NCI-H446 treated with DMSO at 0.1 percent for 48 hours (cell line): ENCODE measurements at regions not wholly inside any gene's neighbourhood (a gene's known extent, or its start where the extent isn't known, plus 50 kb on each side); places are given as distances from the start of the nearest gene placed in this dataset.

Experiments used
- DNase-seq: peaks from one replicate; lab custom pipeline; 2025; lab: John Stamatoyannopoulos, UW

DNA sequence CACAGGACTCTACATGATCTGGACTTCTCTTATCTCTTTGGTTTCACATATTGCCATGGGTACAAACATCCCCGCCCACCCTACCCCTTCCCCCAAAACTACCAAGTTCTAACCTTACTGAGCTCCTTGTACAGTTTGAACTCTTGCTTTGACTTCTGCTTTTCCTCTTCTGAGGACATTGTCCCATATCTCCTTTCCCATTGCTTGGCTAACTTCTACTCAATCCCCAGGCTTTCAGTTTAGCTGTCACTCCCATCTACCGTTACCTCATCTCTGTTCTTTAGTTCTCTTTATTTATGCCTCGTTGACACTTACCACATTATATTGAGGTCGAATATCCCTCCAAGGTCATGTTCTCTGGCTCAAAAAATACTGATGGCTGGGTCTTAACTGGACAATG lies 393.5 kb upstream of the CADM1 start:
- no peak for DNase-seq

DNA sequence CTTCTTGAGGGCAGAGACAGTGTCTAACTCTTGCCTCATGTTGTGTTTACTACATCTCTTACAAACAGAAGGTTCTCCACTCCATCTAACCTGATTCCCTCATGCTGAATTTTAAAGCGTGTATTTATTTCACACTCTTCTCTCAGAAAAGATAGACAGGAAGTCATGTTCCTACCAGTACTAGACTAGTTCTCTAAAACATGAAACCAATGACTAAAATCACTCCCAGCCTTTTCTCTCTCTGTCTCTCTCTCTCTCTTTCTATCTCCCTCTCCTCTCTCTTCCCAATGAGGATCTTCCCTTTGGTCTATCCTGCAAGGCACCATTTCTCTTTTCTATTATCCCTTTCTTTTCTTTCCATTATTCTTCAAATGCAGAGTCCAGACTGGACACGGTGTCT lies 391.9 kb upstream of the CADM1 start:
- DNase-seq: no peak

DNA sequence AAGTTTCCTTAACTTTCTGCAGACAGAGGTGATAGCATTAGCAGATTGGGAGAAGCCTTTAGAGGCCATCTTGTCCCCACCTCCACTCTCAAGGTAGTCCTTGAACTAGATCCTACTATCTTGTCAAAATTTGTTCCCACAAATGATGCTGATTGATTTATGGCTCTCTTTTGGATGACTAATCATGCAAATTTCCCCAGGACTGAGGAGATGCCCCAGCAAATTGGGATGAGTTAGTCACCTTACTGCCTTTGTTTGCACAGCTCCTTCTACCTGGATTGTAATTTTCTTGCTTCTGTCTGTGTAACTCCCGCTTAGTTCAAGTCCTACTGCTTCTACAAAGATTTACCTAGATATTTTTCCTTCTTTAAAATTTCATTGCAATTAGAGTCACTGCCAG lies 391.4 kb upstream of the CADM1 start:
- no peak for DNase-seq

DNA sequence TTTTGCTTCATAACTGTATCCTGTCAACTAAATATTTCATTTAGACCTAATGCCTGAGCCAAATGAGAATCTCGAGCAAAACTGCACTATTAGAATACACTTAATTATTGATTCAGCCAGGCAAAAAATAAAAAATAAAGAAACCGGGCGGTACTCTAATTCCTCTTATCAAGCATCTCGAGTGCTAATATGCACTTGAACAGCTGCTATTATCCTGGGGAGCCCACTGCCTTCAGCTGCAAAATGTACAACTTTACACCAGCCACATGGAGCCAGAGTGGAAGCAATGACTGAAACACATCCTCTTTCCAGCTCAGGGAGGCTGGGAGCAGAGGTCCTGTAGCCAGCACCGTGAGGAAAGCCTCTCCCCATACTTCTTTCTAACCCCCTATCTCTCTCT lies 390.0 kb upstream of the CADM1 start:
- DNase-seq: no peak

DNA sequence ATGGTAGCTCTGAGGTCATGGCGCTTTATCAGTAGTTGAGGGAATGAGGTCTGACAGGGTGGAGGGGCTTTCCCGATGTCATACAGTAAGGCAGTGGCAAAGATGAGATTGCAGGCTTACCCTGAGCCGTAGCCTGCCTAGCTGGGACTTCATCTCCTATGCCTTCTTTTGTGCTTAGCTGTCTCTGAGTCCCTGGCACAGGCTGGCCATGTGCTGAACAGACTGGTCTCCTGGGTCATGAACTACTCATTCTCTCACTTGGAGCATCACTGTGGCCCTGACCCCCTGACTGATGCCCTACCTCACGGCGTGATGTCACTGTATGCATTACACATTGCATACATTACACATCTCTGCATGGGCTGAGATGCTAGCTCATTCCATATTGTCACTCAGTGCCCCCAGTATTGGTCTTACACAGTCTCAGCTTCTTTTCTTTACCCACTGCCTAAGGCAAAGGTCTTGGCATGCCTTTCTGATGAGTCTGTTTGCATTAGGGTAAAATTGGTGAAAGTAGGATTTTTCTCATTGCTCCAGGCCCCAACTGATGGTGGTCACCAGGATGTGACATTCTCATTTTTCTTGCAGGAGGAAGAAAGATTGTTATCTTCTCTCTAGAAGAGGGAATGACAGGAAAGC lies 389.4 kb upstream of the CADM1 start:
- DNase-seq: no peak

DNA sequence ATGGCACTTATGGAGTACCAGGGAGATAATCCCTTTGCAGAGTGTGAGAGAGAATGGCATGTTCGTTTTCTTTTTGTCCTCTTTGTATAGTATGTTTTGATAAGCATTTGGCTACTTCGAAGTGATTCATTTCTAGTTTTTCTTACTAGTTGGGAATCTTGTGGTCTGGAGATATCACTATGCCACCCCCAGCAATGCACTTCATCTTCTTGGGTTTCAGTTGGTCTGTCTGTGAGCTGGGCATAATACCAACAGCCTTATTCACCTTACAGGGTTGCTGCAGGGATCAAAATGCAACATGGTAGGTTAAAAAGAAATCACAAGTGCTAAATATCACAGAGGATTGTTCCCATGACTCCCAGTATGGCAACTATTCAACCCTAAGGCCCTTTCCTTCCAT lies 387.8 kb upstream of the CADM1 start:
- no peak for DNase-seq

DNA sequence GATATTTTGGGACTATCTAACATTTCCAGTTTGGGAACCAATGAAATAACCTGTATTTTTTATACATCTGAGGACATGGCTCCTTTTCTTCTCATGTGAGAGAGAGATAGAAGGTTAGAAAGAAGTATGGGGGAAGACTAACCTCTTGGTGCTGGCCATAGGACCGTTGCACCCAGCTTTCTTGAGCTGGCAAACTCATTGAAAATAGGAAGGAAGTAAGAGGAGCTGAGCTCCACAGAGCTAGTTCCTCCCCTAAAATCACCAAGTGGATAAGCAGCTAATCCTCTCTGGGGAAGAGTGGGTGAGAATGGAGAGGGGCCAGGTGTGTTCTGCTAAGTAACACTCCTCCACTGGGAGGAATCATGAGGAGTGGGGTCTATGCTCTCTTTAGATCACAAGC lies 387.4 kb upstream of the CADM1 start:
- DNase-seq: no peak

DNA sequence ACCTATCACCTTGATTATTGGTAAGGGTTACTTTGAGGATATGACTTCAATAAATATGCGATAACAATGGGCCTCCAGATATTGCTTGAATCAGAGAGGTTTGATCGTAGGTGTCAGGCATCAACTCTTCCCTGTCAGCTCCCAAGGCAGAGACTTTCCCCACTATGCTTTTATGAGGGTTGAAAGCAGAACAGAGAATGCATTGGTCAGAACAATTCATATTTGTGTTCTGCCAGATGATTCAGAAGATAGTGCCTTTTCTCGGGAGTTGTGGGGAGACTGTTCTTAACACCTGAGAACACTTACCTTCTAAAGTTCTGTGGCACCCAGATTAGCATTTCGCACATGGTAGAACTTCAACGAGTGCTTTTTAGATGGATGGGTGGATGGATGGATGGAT lies 386.3 kb upstream of the CADM1 start:
- DNase-seq: no peak

DNA sequence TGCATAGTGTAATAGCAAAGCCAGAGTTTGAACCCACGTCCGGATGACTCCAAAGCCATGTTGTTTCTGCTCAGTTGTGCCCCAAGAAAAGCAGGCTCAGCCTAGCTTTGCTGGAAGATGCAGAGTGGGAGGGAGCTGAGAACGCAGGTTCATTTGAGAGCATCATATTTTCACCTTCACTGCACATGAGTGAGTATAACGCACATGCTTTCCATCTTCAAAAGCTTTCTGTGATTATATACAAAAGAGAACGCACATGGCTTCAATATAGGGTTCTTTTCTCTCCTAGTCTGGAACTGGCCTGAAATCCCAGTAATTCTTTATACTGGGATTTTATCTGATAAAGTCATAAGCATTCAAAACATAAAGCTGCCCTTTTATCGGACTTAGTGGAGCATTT lies 385.5 kb upstream of the CADM1 start:
- DNase-seq: no peak

DNA sequence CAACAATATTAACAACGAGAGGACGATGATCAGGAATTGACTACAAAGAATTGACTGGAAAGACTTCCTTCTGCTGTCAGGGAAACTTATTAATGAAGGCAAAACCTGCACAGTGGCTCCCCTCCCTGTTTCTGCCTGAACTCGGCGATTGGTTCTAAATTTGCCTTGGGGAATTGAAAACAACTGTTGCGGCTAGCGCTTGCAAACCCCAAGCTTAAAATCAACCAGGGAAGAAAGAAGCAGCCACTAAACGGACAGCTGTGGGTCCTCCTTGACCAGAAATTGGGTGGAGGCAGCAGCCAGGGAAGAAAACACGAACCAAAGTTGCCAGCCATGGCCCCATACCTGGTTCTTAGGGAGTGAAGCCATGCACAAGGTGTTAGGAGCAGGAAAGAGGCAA lies 383.5 kb upstream of the CADM1 start:
- DNase-seq: no peak

DNA sequence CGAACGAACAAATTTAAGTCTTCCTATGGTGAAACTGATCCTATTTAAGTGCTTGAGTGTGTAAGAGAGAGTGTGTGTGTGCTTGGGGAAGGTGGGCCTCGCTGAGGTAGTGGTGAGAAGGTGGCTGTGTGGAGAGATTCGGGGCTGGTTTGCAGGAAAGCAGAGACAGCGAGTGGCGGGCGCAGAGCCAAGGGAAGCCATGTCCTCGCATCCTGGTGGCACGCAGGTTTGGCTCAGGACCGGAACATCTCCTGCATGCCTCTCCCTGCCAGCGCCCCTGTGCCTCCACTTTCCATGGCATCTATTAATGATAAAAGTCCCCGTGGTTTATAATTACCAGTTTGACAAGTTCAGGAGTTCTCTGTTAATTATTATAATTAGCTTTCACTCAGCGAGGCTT lies 383.1 kb upstream of the CADM1 start:
- no peak for DNase-seq

DNA sequence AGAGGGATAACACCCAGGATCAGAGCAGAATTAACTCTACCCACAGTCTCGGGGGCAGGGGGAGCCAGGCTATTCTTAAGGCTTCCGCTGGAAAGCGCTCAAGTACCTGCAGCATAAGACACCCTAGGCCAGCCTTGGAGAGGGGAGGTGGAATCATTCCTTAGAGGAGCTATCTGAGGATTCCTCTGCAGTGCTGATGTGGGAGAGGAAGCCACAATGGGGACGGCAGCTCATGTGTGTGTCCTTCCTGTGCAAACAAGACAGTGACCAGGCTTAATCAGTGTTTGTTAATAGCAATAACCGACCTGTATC lies 382.2 kb upstream of the CADM1 start:
- DNase-seq: no peak

DNA sequence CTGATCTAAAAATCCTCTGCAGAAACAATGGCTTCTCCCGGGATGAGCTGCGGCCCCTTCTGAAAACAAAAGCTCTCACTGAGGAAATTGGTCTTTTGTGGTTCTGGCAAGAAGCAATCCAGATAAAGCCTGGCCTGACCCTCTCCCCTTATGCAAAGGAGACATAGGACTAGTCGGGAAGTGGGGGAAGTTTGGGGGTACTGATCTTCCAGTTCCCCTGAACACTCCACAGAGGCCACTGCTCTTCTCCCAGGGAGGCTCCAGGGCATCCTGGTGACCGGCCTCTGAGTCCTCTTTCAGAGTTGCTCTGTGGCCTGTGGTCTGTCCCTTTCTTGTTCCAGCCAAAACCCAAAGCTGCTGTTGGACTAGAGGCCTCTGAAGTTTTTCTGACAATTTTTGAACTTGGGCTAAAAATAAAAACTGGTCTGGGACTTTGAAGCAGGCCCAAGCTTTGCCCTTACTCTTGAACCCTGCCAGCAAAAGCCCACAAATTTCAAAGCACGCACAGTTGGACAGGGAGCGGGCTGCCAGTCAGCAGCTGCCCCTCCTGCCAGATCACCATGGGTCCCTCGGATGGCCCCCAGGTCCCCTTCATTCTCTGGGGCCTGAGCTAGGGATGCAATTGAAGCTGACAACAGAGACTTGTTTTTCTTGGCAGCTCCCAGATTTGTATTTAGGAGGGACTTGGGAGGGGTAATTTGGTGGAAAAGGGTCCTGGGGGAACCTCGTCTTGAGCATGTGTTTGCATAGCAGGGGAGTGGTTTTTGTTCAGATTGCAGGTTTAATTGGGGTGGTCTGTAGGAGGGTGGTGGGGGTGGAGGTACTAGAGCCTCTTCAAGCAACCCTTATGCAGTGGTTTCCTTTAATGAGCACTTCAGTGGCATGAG lies 381.6 kb upstream of the CADM1 start:
- no peak for DNase-seq

DNA sequence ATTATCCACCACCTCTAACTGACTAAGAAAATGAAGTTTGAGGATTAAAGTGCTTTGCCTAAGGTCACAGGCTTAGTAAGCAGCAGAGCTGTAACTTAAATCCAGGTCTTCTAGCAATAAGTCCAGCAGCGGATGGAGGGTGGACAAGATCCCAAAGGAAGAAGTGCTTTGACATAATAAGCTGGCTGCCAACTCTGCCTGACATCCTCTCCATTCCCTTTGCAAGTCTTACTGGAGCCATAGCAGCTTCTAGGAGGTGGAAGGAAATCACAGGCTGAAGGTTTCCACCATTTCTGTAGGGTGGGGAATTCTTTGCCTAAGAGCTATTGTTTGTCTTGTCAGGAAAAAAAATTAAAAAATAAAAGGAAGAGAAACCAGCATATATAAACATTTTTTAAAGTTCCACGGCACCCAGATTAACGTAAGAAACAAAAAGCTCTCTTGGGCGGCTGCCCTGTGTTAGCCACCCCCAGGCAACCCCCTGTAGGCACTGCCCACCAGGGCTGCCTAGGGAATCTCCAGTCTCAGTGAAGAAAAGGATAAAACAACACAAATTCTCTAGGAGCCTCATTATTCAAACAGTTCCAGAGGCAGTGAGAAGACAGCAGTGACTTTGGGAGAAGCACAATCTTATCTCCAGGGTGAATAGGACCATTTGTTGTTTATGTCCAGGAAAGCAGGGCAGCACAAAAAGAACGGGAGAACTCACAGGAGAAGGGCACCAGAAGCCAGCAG lies 380.8 kb upstream of the CADM1 start:
- no peak for DNase-seq

DNA sequence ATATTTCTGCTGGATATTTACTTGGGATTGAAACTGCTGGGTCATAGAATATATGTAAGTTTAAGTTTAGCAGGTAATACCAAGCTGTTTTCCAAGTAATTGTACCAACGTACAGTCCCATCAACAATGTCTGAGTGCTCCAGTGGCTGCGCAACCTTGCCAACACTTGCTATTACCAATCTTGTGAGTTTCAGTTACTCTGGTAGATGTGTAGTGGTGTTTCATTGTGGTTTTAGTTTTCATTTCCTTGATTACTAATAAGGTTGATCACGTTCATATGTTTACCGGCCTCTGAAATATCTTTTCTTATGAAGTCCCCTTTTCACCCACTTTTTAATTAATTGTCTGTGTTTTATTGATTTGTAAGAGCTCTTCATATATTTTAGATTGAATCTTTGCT lies 370.6 kb upstream of the CADM1 start:
- no peak for DNase-seq

DNA sequence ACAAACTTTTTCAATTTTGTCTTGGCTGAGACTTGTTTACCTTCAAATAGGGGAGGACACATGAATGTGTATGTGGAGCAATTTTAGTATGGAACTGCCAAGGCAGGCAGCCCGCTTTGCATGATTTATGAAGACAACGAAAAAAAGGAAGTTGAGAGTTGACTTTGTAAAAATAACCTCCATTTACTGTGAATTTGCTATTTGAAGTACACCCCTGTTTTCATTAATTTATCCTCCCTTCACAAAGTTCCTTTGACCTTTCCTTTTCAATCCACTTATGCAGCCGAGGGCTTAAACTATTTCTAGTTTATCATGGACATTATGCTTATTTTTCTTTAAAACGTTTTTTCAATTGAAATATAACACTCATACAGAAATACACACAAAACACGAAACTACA lies 369.6 kb upstream of the CADM1 start:
- no peak for DNase-seq

DNA sequence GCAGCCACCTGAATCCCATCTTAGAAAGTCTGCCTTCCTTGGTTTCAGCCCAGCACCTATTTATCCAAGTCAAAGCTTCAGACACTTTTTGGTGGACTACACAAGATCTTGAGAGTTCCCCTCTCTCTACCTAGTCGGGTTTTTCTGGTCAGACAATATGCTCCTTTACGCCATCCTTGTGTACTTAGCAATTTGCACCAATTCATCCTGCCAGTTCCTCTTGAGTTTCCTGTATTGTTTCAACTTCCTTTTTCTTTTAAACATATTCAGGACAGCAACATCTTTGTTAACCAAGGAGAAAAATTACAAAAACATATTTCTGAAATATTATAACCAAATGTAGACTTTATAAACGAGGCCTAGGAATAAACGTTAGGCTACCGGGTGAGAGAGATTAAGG lies 368.2 kb upstream of the CADM1 start:
- DNase-seq: no peak

DNA sequence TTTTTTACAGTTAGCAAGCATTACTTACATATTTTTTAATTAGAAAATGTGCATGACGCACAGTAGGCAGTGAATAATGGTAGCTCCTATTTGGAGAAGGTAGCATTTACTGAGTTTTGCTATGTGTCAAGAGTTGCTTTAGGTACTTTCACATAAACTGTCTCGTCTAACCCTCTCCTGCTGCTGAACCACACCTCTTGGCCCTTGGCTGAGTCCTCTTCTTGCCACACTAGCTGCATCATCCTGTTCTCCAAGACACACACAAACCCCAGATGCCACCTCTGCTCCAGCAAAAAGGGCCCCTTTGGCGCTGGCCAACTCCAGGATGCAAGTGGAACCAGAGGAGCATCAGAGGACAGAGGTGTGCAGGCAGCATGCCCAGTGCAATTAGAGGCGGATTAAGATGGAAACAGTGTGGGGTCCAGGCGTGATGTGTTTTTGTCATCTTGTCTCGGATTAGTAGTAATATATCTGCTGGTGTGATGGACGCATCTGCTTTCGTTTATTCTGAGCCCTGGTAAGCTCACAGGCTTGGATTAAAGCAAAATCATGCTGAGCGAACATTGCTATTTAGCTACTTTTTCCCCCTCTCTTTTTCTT lies 367.0 kb upstream of the CADM1 start:
- peak; percentile 35 for DNase-seq

DNA sequence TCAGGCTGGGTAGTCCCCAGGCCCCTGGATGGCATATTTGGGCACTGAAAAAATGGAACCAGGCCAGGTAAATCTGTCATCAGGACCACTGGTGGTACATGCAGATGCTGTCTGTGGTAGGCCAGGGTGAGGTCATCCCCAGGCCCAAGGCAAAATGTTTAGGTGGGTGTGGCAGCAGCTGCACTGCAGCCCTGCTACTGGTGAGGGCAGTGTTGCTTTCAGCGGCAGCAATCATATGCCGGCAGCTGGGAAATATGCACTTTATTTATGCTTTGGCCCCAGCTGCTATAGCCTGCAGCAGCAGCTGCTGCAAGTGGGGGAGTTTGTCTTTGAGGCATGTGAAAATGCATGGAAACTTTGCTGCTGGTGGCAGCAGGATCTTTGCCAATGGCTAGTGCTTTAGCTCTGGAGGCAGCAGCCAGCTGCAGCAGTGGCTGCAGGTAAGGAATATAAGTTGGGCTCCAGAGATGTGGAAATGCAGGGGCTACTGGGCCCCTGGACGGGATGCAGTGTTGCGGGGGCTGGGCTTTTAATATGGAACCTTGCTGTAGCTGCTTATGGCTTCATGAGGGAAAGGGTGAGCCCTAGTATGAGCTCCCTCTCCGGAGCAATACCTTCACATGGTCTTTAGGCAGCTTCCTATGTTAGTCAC lies 365.7 kb upstream of the CADM1 start:
- peak; percentile 71 for DNase-seq

DNA sequence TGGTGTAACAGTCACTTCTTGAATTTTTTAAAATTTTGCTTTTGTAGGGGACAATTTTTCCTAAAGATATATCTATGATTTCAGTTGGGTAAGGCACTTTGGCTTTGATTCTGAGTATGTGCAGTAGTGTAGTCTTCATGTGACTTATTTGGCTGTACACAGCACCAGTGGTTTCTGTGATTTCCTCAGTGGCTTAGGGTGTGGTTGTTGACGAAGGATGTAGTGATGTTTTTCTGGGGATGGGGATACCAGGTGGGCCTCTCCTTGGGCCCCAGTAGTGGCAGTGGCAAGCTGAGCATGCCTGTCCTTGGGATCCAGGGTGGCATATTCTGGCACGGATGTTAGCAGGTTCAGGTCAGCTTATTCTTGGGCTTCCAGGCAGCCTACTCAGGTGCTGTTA lies 364.9 kb upstream of the CADM1 start:
- no peak for DNase-seq

DNA sequence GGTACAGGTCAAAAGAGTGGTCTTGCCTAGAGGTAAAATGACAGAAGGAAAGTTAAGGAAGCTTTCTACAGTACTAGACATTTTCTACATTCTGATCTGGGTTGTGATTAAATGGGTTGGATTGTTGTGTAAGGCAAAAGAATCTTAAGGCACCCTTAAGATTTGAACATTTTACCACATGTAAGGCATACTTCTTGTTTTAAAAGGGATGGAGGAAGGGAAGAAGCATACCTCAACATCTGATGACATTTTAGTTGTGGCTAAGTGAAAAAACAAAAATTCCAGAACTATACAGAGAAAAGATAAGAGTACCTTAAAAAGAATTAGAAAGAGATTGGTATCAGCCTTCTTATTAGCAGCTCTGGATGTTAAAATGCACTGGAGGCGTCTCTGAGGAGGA lies 356.0 kb upstream of the CADM1 start:
- no peak for DNase-seq

DNA sequence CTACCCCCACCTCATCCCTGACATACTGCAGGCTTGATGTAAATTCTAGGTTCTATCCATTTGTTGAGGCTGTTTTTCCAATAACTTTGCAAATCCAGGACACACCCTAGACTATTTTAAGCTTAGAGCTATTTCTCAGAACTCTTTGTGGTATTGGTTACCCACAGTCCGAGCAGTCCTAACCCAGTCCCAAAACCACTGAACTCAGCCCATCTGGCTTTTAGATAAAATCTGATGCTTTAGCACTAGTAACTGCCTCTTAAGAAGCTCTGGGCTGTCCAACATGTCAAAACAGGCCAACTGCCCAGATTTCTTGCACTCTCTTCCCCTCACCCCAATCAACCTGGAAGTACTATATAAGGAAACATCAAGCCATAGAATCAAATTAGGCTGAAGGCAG lies 344.4 kb upstream of the CADM1 start:
- no peak for DNase-seq
